A549 (cell line): ENCODE measurements at regions not wholly inside any gene's neighbourhood (a gene's known extent, or its start where the extent isn't known, plus 50 kb on each side); places are given as distances from the start of the nearest gene placed in this dataset.

Experiments used
- CBX2 ChIP-seq: fragments of 200-600 bp; sonication (generic); IDR thresholded peaks from 2 replicates; pipeline ENCODE4 v1.6.1; 2016; ENCODE audit warnings: low read depth, mild to moderate bottlenecking, borderline replicate concordance
- KDM1A ChIP-seq: fragments of 200-600 bp; sonication (generic); IDR thresholded peaks from 2 replicates; pipeline ENCODE4 v1.6.1; 2016; ENCODE audit warnings: low read depth, mild to moderate bottlenecking
- MAFK ChIP-seq: fragments of 450-650 bp; IDR thresholded peaks from 2 replicates; pipeline ENCODE4 v1.6.1; 2014; ENCODE audit not compliant: partially characterized antibody
- RAD21 ChIP-seq, 2 experiments: fragments of >200 bp in 1 of 2; sonication (Bioruptor Twin) in 1 of 2; formaldehyde crosslinking in 1 of 2; IDR thresholded peaks in 1 of 2; conservative IDR thresholded peaks in 1 of 2; 2 replicates in 1 of 2; 3 replicates in 1 of 2; pipeline ENCODE4 v1.6.1; 2012 to 2018; ENCODE audit warnings: inconsistent platforms in 1 of 2
- SMC3 ChIP-seq: fragments of >200 bp; sonication (Bioruptor Twin); formaldehyde crosslinking; IDR thresholded peaks from 3 replicates; pipeline ENCODE4 v1.6.1; 2018; ENCODE audit warnings: inconsistent platforms
- TP53 ChIP-seq: fragments of 250-450 bp; sonication (Bioruptor Pico); IDR thresholded peaks from 2 replicates; pipeline ENCODE4 v1.5.0; 2021; ENCODE audit warnings: mild to moderate bottlenecking, moderate library complexity
- TF ChIP-seq, protein P1 (sequence below): fragments of >200 bp; sonication (Bioruptor Twin); formaldehyde crosslinking; IDR thresholded peaks from 3 replicates; pipeline ENCODE4 v1.5.1; 2016
- TF ChIP-seq, protein P2 (sequence below): fragments of 450-650 bp; IDR thresholded peaks from 2 replicates; pipeline ENCODE4 v1.6.1; 2014; ENCODE audit warnings: antibody characterized with exemption

DNA sequence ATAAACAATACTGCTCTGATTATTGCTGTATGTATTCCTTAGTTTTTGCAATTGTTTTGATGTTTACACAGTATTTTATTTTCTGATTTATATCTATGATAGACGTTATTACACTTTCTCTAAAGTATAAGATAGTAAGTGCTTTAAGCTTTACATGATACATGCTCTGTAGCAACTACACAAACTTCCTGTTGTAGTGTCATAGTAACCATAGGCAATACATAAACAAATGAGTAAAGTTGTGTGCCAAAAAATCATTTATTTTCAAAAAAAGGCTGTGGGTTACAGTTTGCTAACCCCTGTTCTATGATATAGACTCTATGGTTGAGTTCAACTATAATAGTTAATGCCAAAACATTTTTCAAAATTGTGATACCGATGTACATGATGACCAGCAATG is 1156.4 kb downstream of the AMY1C start:
- TF ChIP-seq RAD21 (conservative IDR thresholded peaks at IDR 0.05 in 1 of 2, IDR thresholded peaks at IDR 0.05 in 1 of 2): no peak
- TF ChIP-seq TP53 (CRISPR knock-in tag): no peak
- TF ChIP-seq KDM1A: no peak
- TF ChIP-seq, protein P1, sequence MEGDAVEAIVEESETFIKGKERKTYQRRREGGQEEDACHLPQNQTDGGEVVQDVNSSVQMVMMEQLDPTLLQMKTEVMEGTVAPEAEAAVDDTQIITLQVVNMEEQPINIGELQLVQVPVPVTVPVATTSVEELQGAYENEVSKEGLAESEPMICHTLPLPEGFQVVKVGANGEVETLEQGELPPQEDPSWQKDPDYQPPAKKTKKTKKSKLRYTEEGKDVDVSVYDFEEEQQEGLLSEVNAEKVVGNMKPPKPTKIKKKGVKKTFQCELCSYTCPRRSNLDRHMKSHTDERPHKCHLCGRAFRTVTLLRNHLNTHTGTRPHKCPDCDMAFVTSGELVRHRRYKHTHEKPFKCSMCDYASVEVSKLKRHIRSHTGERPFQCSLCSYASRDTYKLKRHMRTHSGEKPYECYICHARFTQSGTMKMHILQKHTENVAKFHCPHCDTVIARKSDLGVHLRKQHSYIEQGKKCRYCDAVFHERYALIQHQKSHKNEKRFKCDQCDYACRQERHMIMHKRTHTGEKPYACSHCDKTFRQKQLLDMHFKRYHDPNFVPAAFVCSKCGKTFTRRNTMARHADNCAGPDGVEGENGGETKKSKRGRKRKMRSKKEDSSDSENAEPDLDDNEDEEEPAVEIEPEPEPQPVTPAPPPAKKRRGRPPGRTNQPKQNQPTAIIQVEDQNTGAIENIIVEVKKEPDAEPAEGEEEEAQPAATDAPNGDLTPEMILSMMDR: no peak
- TF ChIP-seq SMC3: no peak
- TF ChIP-seq, protein P2, sequence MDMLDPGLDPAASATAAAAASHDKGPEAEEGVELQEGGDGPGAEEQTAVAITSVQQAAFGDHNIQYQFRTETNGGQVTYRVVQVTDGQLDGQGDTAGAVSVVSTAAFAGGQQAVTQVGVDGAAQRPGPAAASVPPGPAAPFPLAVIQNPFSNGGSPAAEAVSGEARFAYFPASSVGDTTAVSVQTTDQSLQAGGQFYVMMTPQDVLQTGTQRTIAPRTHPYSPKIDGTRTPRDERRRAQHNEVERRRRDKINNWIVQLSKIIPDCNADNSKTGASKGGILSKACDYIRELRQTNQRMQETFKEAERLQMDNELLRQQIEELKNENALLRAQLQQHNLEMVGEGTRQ: no peak
- TF ChIP-seq CBX2: no peak
- no peak for TF ChIP-seq MAFK
